ENCODE measurements at regions not wholly inside any gene's neighbourhood (a gene's known extent, or its start where the extent isn't known, plus 50 kb on each side); places are given as distances from the start of the nearest gene placed in this dataset.

- Histone ChIP-seq H3K4me2 (ENCODE audit: insufficient read depth, low read length, poor library complexity, severe bottlenecking) (no peak overlapping the region), H3K9ac (ENCODE audit: low read depth, low read length, poor library complexity) (no peak overlapping the region), H2BK5ac (ENCODE audit: low read length) (no peak overlapping the region), H3K18ac (ENCODE audit: low read length) (no peak overlapping the region), H2AK5ac (ENCODE audit: low read depth, low read length) (no peak overlapping the region), H3K23ac (ENCODE audit: low read depth, low read length, poor library complexity) (no peak overlapping the region), H4K91ac (ENCODE audit: low read depth, low read length, poor library complexity) (no peak overlapping the region), H2BK12ac (ENCODE audit: low read length) (no peak overlapping the region), H2BK120ac (ENCODE audit: low read depth, low read length) (no peak overlapping the region), H3K14ac (ENCODE audit: low read length) (no peak overlapping the region), H3K36me3 (replicated peaks in 1 of 2; ENCODE audit: control insufficient read depth in 2 of 2, insufficient read depth in 2 of 2, low read length in 2 of 2) (no peaks in the 10 kb centered on the region), H3K79me1 (ENCODE audit: low read depth, low read length) (no peaks in the 10 kb centered on the region), H2BK15ac (ENCODE audit: low read length) (no peak overlapping the region), H3K27me3 (ENCODE audit: control insufficient read depth in 3 of 3, insufficient read depth in 3 of 3, low read depth in 1 of 3, low read length in 3 of 3) (no peaks in the 10 kb centered on the region), H3K4me3 (ENCODE audit: low read length in 2 of 2) (no peak overlapping the region), H3K9me3 (replicated peaks in 1 of 2; ENCODE audit: control insufficient read depth in 2 of 2, insufficient read depth in 1 of 2, low read depth in 1 of 2, low read length in 2 of 2) (no peaks in the 10 kb centered on the region), H3K4ac (ENCODE audit: low read length) (no peak overlapping the region), H2AFZ (ENCODE audit: low read length) (no peak overlapping the region), H3K4me1 (ENCODE audit: control insufficient read depth in 2 of 2, insufficient read depth in 1 of 2, low read depth in 1 of 2, low read length in 2 of 2) (peaks cover 0 to 15% of the 10 kb centered on the region in 2 donors), H4K8ac (ENCODE audit: low read depth, low read length) (no peak overlapping the region), H3K27ac (replicated peaks; ENCODE audit: low read length) (no peak overlapping the region)
- no CpG with 5 or more reads among the region's 11 CpGs for WGBS, 2 donors (ENCODE audit: extremely low coverage in 2 of 2, insufficient read length in 2 of 2, insufficient replicate concordance in 1 of 2)
- no peak for DNase-seq (ENCODE audit: low spot score)
Measured at GRCh38 chr2:107068069-107068916, 182.3 kb upstream of the ST6GAL2 start.

- no peak overlapping the region for H3K9ac ChIP-seq (ENCODE audit: low read depth, low read length, poor library complexity)
- H2BK12ac ChIP-seq (ENCODE audit: low read length) = no peak overlapping the region
- no peaks in the 10 kb centered on the region for H3K79me1 ChIP-seq (ENCODE audit: low read depth, low read length)
- peaks cover 0 to 3% of the 10 kb centered on the region in 2 donors for H3K4me1 ChIP-seq (ENCODE audit: control insufficient read depth in 2 of 2, insufficient read depth in 1 of 2, low read depth in 1 of 2, low read length in 2 of 2)
- H3K4ac ChIP-seq (ENCODE audit: low read length) = no peak overlapping the region
- no peak overlapping the region for H3K4me2 ChIP-seq (ENCODE audit: insufficient read depth, low read length, poor library complexity, severe bottlenecking)
- H4K91ac ChIP-seq (ENCODE audit: low read depth, low read length, poor library complexity) = no peak overlapping the region
- H2BK5ac ChIP-seq (ENCODE audit: low read length) = no peak overlapping the region
- no peak for DNase-seq (ENCODE audit: low spot score)
- no peak overlapping the region for H2BK120ac ChIP-seq (ENCODE audit: low read depth, low read length)
- WGBS, 2 donors (ENCODE audit: extremely low coverage in 2 of 2, insufficient read length in 2 of 2, insufficient replicate concordance in 1 of 2) = no CpG with 5 or more reads among the region's 2 CpGs
- H3K23ac ChIP-seq (ENCODE audit: low read depth, low read length, poor library complexity) = no peak overlapping the region
- H3K18ac ChIP-seq (ENCODE audit: low read length) = no peak overlapping the region
- H4K8ac ChIP-seq (ENCODE audit: low read depth, low read length) = no peak overlapping the region
- H2BK15ac ChIP-seq (ENCODE audit: low read length) = no peak overlapping the region
- no peak overlapping the region for H3K4me3 ChIP-seq (ENCODE audit: low read length in 2 of 2)
- no peak overlapping the region for H3K14ac ChIP-seq (ENCODE audit: low read length)
- H3K9me3 ChIP-seq (replicated peaks in 1 of 2; ENCODE audit: control insufficient read depth in 2 of 2, insufficient read depth in 1 of 2, low read depth in 1 of 2, low read length in 2 of 2) = no peaks in the 10 kb centered on the region
- H2AFZ ChIP-seq (ENCODE audit: low read length) = no peak overlapping the region
- no peaks in the 10 kb centered on the region for H3K36me3 ChIP-seq (replicated peaks in 1 of 2; ENCODE audit: control insufficient read depth in 2 of 2, insufficient read depth in 2 of 2, low read length in 2 of 2)
- no peak overlapping the region for H3K27ac ChIP-seq (replicated peaks; ENCODE audit: low read length)
- no peaks in the 10 kb centered on the region for H3K27me3 ChIP-seq (ENCODE audit: control insufficient read depth in 3 of 3, insufficient read depth in 3 of 3, low read depth in 1 of 3, low read length in 3 of 3)
- no peak overlapping the region for H2AK5ac ChIP-seq (ENCODE audit: low read depth, low read length)
Measured at GRCh38 chr2:107069890-107070289, 183.9 kb upstream of the ST6GAL2 start.

GRCh38 chr2:107072150-107072940 lies 186.4 kb upstream of the ST6GAL2 start:
- DNase-seq (ENCODE audit: low spot score) = no peak
- no CpG with 5 or more reads among the region's 6 CpGs for WGBS, 2 donors (ENCODE audit: extremely low coverage in 2 of 2, insufficient read length in 2 of 2, insufficient replicate concordance in 1 of 2)
- no peak overlapping the region for H4K8ac ChIP-seq (ENCODE audit: low read depth, low read length)
- no peak overlapping the region for H3K18ac ChIP-seq (ENCODE audit: low read length)
- no peaks in the 10 kb centered on the region for H3K27me3 ChIP-seq (ENCODE audit: control insufficient read depth in 3 of 3, insufficient read depth in 3 of 3, low read depth in 1 of 3, low read length in 3 of 3)
- no peaks in the 10 kb centered on the region for H3K79me1 ChIP-seq (ENCODE audit: low read depth, low read length)
- H3K9me3 ChIP-seq (replicated peaks in 1 of 2; ENCODE audit: control insufficient read depth in 2 of 2, insufficient read depth in 1 of 2, low read depth in 1 of 2, low read length in 2 of 2) = no peaks in the 10 kb centered on the region
- H2BK120ac ChIP-seq (ENCODE audit: low read depth, low read length) = no peak overlapping the region
- no peaks in the 10 kb centered on the region for H3K36me3 ChIP-seq (replicated peaks in 1 of 2; ENCODE audit: control insufficient read depth in 2 of 2, insufficient read depth in 2 of 2, low read length in 2 of 2)
- no peak overlapping the region for H3K4ac ChIP-seq (ENCODE audit: low read length)
- H3K4me1 ChIP-seq (ENCODE audit: control insufficient read depth in 2 of 2, insufficient read depth in 1 of 2, low read depth in 1 of 2, low read length in 2 of 2) = no peaks in the 10 kb centered on the region
- no peak overlapping the region for H2AK5ac ChIP-seq (ENCODE audit: low read depth, low read length)
- H3K4me2 ChIP-seq (ENCODE audit: insufficient read depth, low read length, poor library complexity, severe bottlenecking) = no peak overlapping the region
- no peak overlapping the region for H3K4me3 ChIP-seq (ENCODE audit: low read length in 2 of 2)
- H3K23ac ChIP-seq (ENCODE audit: low read depth, low read length, poor library complexity) = no peak overlapping the region
- no peak overlapping the region for H3K27ac ChIP-seq (replicated peaks; ENCODE audit: low read length)
- H2BK5ac ChIP-seq (ENCODE audit: low read length) = no peak overlapping the region
- no peak overlapping the region for H2AFZ ChIP-seq (ENCODE audit: low read length)
- no peak overlapping the region for H2BK15ac ChIP-seq (ENCODE audit: low read length)
- no peak overlapping the region for H3K14ac ChIP-seq (ENCODE audit: low read length)
- no peak overlapping the region for H3K9ac ChIP-seq (ENCODE audit: low read depth, low read length, poor library complexity)
- H4K91ac ChIP-seq (ENCODE audit: low read depth, low read length, poor library complexity) = no peak overlapping the region
- no peak overlapping the region for H2BK12ac ChIP-seq (ENCODE audit: low read length)

GRCh38 chr2:107078584-107078983 lies 192.6 kb upstream of the ST6GAL2 start:
- H3K4me3 ChIP-seq (ENCODE audit: low read length in 2 of 2) = no peak overlapping the region
- no peak overlapping the region for H3K23ac ChIP-seq (ENCODE audit: low read depth, low read length, poor library complexity)
- no peaks in the 10 kb centered on the region for H3K79me1 ChIP-seq (ENCODE audit: low read depth, low read length)
- no peak overlapping the region for H2BK15ac ChIP-seq (ENCODE audit: low read length)
- H3K14ac ChIP-seq (ENCODE audit: low read length) = no peak overlapping the region
- no peak overlapping the region for H4K8ac ChIP-seq (ENCODE audit: low read depth, low read length)
- no CpG with 5 or more reads among the region's 1 CpG for WGBS, 2 donors (ENCODE audit: extremely low coverage in 2 of 2, insufficient read length in 2 of 2, insufficient replicate concordance in 1 of 2)
- no peak overlapping the region for H2BK5ac ChIP-seq (ENCODE audit: low read length)
- H3K27me3 ChIP-seq (ENCODE audit: control insufficient read depth in 3 of 3, insufficient read depth in 3 of 3, low read depth in 1 of 3, low read length in 3 of 3) = no peaks in the 10 kb centered on the region
- no peak overlapping the region for H2AFZ ChIP-seq (ENCODE audit: low read length)
- H3K9ac ChIP-seq (ENCODE audit: low read depth, low read length, poor library complexity) = no peak overlapping the region
- no peaks in the 10 kb centered on the region for H3K36me3 ChIP-seq (replicated peaks in 1 of 2; ENCODE audit: control insufficient read depth in 2 of 2, insufficient read depth in 2 of 2, low read length in 2 of 2)
- no peaks in the 10 kb centered on the region for H3K4me1 ChIP-seq (ENCODE audit: control insufficient read depth in 2 of 2, insufficient read depth in 1 of 2, low read depth in 1 of 2, low read length in 2 of 2)
- H2BK120ac ChIP-seq (ENCODE audit: low read depth, low read length) = no peak overlapping the region
- H3K4ac ChIP-seq (ENCODE audit: low read length) = no peak overlapping the region
- no peak overlapping the region for H3K4me2 ChIP-seq (ENCODE audit: insufficient read depth, low read length, poor library complexity, severe bottlenecking)
- no peaks in the 10 kb centered on the region for H3K9me3 ChIP-seq (replicated peaks in 1 of 2; ENCODE audit: control insufficient read depth in 2 of 2, insufficient read depth in 1 of 2, low read depth in 1 of 2, low read length in 2 of 2)
- H2AK5ac ChIP-seq (ENCODE audit: low read depth, low read length) = no peak overlapping the region
- no peak overlapping the region for H3K18ac ChIP-seq (ENCODE audit: low read length)
- no peak for DNase-seq (ENCODE audit: low spot score)
- no peak overlapping the region for H2BK12ac ChIP-seq (ENCODE audit: low read length)
- H3K27ac ChIP-seq (replicated peaks; ENCODE audit: low read length) = no peak overlapping the region
- no peak overlapping the region for H4K91ac ChIP-seq (ENCODE audit: low read depth, low read length, poor library complexity)
